ENCODE measurements at regions not wholly inside any gene's neighbourhood (a gene's known extent, or its start where the extent isn't known, plus 50 kb on each side); places are given as distances from the start of the nearest gene placed in this dataset.

GRCh38 chr2:221109552-221109951 is 462.6 kb downstream of the EPHA4 start:
- no peak for TF ChIP-seq CTCF (IDR thresholded peaks at IDR 0.05; ENCODE audit: low read length, missing control alignments)
- no peak overlapping the region for H3K4me3 ChIP-seq (replicated peaks; ENCODE audit: low read depth, low read length)
- no peak for DNase-seq (ENCODE audit: low read depth)

GRCh38 chr2:221111739-221112138 is 460.4 kb downstream of the EPHA4 start:
- no peak for TF ChIP-seq CTCF (IDR thresholded peaks at IDR 0.05; ENCODE audit: low read length, missing control alignments)
- H3K4me3 ChIP-seq (replicated peaks; ENCODE audit: low read depth, low read length) = no peak overlapping the region
- no peak for DNase-seq (ENCODE audit: low read depth)

- no peak for DNase-seq (ENCODE audit: low read depth)
- no peak for TF ChIP-seq CTCF (IDR thresholded peaks at IDR 0.05; ENCODE audit: low read length, missing control alignments)
These were observed 459.4 kb downstream of the EPHA4 start for GRCh38 chr2:221112744-221113143.

GRCh38 chr2:221115944-221116343 is 456.2 kb downstream of the EPHA4 start:
- no peak for TF ChIP-seq CTCF (IDR thresholded peaks at IDR 0.05; ENCODE audit: low read length, missing control alignments)
- DNase-seq (ENCODE audit: low read depth) = no peak
- H3K4me3 ChIP-seq (replicated peaks; ENCODE audit: low read depth, low read length) = no peak overlapping the region

More at GRCh38 chr2:221112744-221113143, 459.4 kb downstream of the EPHA4 start:
- no peak overlapping the region for H3K4me3 ChIP-seq (replicated peaks; ENCODE audit: low read depth, low read length)

GRCh38 chr2:221120643-221121042 is 451.5 kb downstream of the EPHA4 start:
- no peak for DNase-seq (ENCODE audit: low read depth)
- H3K4me3 ChIP-seq (replicated peaks; ENCODE audit: low read depth, low read length) = no peak overlapping the region
- no peak for TF ChIP-seq CTCF (IDR thresholded peaks at IDR 0.05; ENCODE audit: low read length, missing control alignments)

- no peak overlapping the region for H3K4me3 ChIP-seq (replicated peaks; ENCODE audit: low read depth, low read length)
- no peak for TF ChIP-seq CTCF (IDR thresholded peaks at IDR 0.05; ENCODE audit: low read length, missing control alignments)
- no peak for DNase-seq (ENCODE audit: low read depth)
These were observed 448.7 kb downstream of the EPHA4 start for GRCh38 chr2:221123396-221123795.

GRCh38 chr2:221124532-221125240 is 447.4 kb downstream of the EPHA4 start:
- no peak for DNase-seq (ENCODE audit: low read depth)
- H3K4me3 ChIP-seq (replicated peaks; ENCODE audit: low read depth, low read length) = no peak overlapping the region
- TF ChIP-seq CTCF (IDR thresholded peaks at IDR 0.05; ENCODE audit: low read length, missing control alignments) = no peak
